Testis (tissue), 2 donors: ENCODE measurements at regions not wholly inside any gene's neighbourhood (a gene's known extent, or its start where the extent isn't known, plus 50 kb on each side); places are given as distances from the start of the nearest gene placed in this dataset.

Experiments
- DNase-seq: peaks from one replicate; pipeline ENCODE4 v3.0.0-alpha.2; 2019
- H3K27ac ChIP-seq, 2 donors: fragments of 200-600 bp; sonication (generic); one replicate each; pipeline ENCODE4 v1.5.1; 2019
- H3K27me3 ChIP-seq: fragments of 200-600 bp; sonication (generic); one replicate; pipeline ENCODE4 v1.5.1; 2019
- H3K36me3 ChIP-seq: fragments of 200-600 bp; sonication (generic); one replicate; pipeline ENCODE4 v1.5.1; 2017; ENCODE audit warnings: low read depth; ENCODE audit errors: missing control alignments
- H3K4me1 ChIP-seq: fragments of 200-600 bp; sonication (generic); one replicate; pipeline ENCODE4 v1.5.1; 2019
- H3K4me3 ChIP-seq, 2 donors: fragments of 200-600 bp; sonication (generic); one replicate each; pipeline ENCODE4 v1.5.1; 2017 to 2019
- H3K9me3 ChIP-seq: fragments of 200-600 bp; sonication (generic); one replicate; pipeline ENCODE4 v1.5.1; 2017
- CTCF ChIP-seq, 3 experiments: fragments of 450-650 bp in 2 of 3; fragments of 200-600 bp in 1 of 3; sonication (generic) in 1 of 3; IDR thresholded peaks; one replicate each; pipeline ENCODE4 v1.5.1; 2016 to 2019; ENCODE audit warnings: antibody characterized with exemption in 3 of 3, mild to moderate bottlenecking in 2 of 3, moderate library complexity in 1 of 3
- POLR2A ChIP-seq: fragments of 450-650 bp; IDR thresholded peaks from one replicate; pipeline ENCODE4 v1.6.1; 2017; ENCODE audit warnings: antibody characterized with exemption, mild to moderate bottlenecking, moderate library complexity
- WGBS, 2 donors: methylation state at CpG; one replicate each; pipeline ENCODE4 v1.1.5; 2018; 5-methylcytosine and 5-hydroxymethylcytosine counted together
- intact Hi-C: fragments of 100-400 bp; cut with DNase I; formaldehyde crosslinking; loops from one replicate; pipeline ENCODE4 v1.15.1; 2023; ENCODE audit warnings: low total_unique reads

GRCh38 chr6:163809364-163809763 is 394.8 kb downstream of the QKI start:
- Histone ChIP-seq H3K36me3 (no peaks in the 10 kb centered on the region), H3K9me3 (no peaks in the 10 kb centered on the region), H3K4me1 (no peaks in the 10 kb centered on the region), H3K27me3 (no peaks in the 10 kb centered on the region), H3K4me3 (no peak overlapping the region), H3K27ac (no peak overlapping the region)
- intact Hi-C loops = no loop called here
- no peak for DNase-seq
- TF ChIP-seq POLR2A = no peak
- no peak for TF ChIP-seq CTCF (IDR thresholded peaks at IDR 0.05)
- WGBS, 2 donors = 94% methylated on average over 8 of the region's 8 CpGs

GRCh38 chr6:163808871-163809270 is 394.4 kb downstream of the QKI start:
- H3K9me3 ChIP-seq = no peaks in the 10 kb centered on the region
- no peak for DNase-seq
- TF ChIP-seq CTCF (IDR thresholded peaks at IDR 0.05) = no peak
- TF ChIP-seq POLR2A = no peak
- no peaks in the 10 kb centered on the region for H3K36me3 ChIP-seq
- no peak overlapping the region for H3K27ac ChIP-seq
- WGBS, 2 donors = 70 to 74% methylated on average over 5 of the region's 5 CpGs
- H3K4me3 ChIP-seq = no peak overlapping the region
- intact Hi-C loops = no loop called here
- H3K27me3 ChIP-seq = no peaks in the 10 kb centered on the region
- H3K4me1 ChIP-seq = no peaks in the 10 kb centered on the region

- no peak for TF ChIP-seq CTCF (IDR thresholded peaks at IDR 0.05)
- no peak for TF ChIP-seq POLR2A
- Histone ChIP-seq H3K36me3 (no peaks in the 10 kb centered on the region), H3K9me3 (no peaks in the 10 kb centered on the region), H3K27ac (no peak overlapping the region), H3K4me3 (no peak overlapping the region), H3K4me1 (no peaks in the 10 kb centered on the region), H3K27me3 (no peaks in the 10 kb centered on the region)
- 65 to 82% methylated on average over 6 of the region's 6 CpGs for WGBS, 2 donors
- DNase-seq = no peak
- intact Hi-C loops = no loop called here
Observed at GRCh38 chr6:163808231-163808630, 393.7 kb downstream of the QKI start.

GRCh38 chr6:163806755-163807499 is 392.4 kb downstream of the QKI start:
- intact Hi-C loops = no loop called here
- Histone ChIP-seq H3K27me3 (no peaks in the 10 kb centered on the region), H3K36me3 (no peaks in the 10 kb centered on the region), H3K4me1 (no peaks in the 10 kb centered on the region), H3K9me3 (no peaks in the 10 kb centered on the region), H3K4me3 (peak overlapping the region in 1 of 2 donors; percentile 20), H3K27ac (no peak overlapping the region)
- TF ChIP-seq POLR2A = no peak
- TF ChIP-seq CTCF (IDR thresholded peaks at IDR 0.05) = no peak
- 63 to 81% methylated on average over 11 to 13 of the region's 13 CpGs for WGBS, 2 donors
- DNase-seq = peak; percentile 71

GRCh38 chr6:163804991-163805390 is 390.5 kb downstream of the QKI start:
- intact Hi-C loops = no loop called here
- Histone ChIP-seq H3K4me3 (no peak overlapping the region), H3K9me3 (no peaks in the 10 kb centered on the region), H3K27me3 (no peaks in the 10 kb centered on the region), H3K27ac (no peak overlapping the region), H3K36me3 (no peaks in the 10 kb centered on the region), H3K4me1 (no peaks in the 10 kb centered on the region)
- 63 to 77% methylated on average over 8 of the region's 8 CpGs for WGBS, 2 donors
- no peak for DNase-seq
- TF ChIP-seq POLR2A (no peak), CTCF (IDR thresholded peaks at IDR 0.05) (no peak)
